ENCODE measurements at regions not wholly inside any gene's neighbourhood (a gene's known extent, or its start where the extent isn't known, plus 50 kb on each side); places are given as distances from the start of the nearest gene placed in this dataset.

DNA sequence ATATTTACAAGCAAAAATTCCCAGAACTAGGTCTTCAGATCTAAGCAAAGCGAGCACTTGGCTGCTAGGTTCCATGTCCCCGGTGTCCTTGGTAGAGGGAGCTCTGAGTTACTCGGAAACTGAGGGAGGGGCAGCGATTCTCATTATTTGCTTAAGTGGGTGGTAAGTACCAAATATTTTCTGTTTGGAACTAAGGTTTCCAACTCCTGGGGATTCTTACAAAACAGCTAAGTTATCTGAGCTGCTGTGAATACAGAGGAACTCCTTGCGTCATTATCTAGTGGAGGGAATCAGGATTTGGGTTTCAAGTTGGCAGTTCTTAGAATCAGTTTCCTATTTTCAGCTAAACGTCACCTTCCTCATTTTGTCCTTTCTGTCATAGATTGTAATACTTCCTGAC, 76.8 kb upstream of the IKZF1 start:
- H3K9me3 ChIP-seq (ENCODE audit: control insufficient read depth in 2 of 3, low read length in 3 of 3): peaks cover 0 to 12% (median 8%) of the 10 kb centered on the region in 3 experiments
- peak overlapping the region in 9 of 10 donors; percentile 58 to 86 (median 80) for H3K4me3 Mint-ChIP-seq
- peaks cover 31 to 44% (median 39%) of the 10 kb centered on the region in 7 donors for H3K4me1 Mint-ChIP-seq
- peak overlapping the region; percentile 45 to 91 (median 84) for H3K27ac Mint-ChIP-seq
- no peaks in the 10 kb centered on the region for H3K27me3 Mint-ChIP-seq
- POLR2A ChIA-PET: interaction anchor here (0.6 to 6.8 kb wide), 24 partner anchors 10 to 141 kb away, joined by 3 to 69 read pairs (median 5); partner anchors contain the start of gene IKZF1
- H3K36me3 Mint-ChIP-seq: peaks cover 0 to 33% (median 7%) of the 10 kb centered on the region in 5 donors
- CTCF ChIA-PET: interaction anchor here (0.7 to 2.1 kb wide), 9 partner anchors 10 to 190 kb away, joined by 3 to 6 read pairs (median 4); no protein-coding TSS in a partner anchor
- H3K9me3 Mint-ChIP-seq: peaks cover 0 to 38% (median 16%) of the 10 kb centered on the region in 11 donors
- peak overlapping the region; percentile 61 for H3K27ac ChIP-seq (ENCODE audit: low read depth, low read length)
- H3K36me3 ChIP-seq (ENCODE audit: control insufficient read depth in 2 of 3, insufficient read depth in 3 of 3, low read length in 3 of 3): no peaks in the 10 kb centered on the region
- peak; percentile 54 for ATAC-seq
- H3K4me1 ChIP-seq (ENCODE audit: control insufficient read depth in 2 of 2, insufficient read depth in 2 of 2, low read length in 2 of 2): peaks cover 15 to 20% of the 10 kb centered on the region in 2 donors
- intact Hi-C loops (cut with micrococcal nuclease): loop anchor here (1.0 to 2.0 kb wide), 6 partner anchors 11 to 75 kb away; no protein-coding TSS in a partner anchor
- H3K4me3 ChIP-seq (ENCODE audit: low read length): peak overlapping the region; percentile 40
- DNase-seq: no peak
- no peaks in the 10 kb centered on the region for H3K27me3 ChIP-seq (ENCODE audit: control insufficient read depth in 2 of 2, insufficient read depth in 2 of 2, low read length in 2 of 2)

DNA sequence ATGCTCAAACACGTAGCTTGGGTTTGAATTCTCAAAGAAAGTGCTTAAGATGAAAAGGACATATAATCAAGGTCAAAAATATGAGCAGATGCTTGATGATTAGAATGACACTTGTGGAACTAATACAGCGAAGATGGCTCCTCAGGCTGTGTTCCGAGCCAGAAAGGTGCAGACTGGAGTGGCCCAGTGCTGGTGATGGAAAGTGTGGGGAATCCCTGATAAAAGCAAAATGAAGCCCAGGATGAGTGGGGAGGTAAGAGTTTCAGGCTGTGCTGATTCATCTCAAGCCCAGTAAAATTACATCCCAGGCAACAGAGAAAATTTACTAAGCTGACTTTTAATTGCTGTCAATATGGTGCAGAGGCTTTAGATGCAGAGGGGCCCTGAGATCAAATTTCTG, 77.8 kb upstream of the IKZF1 start:
- peaks cover 15 to 20% of the 10 kb centered on the region in 2 donors for H3K4me1 ChIP-seq (ENCODE audit: control insufficient read depth in 2 of 2, insufficient read depth in 2 of 2, low read length in 2 of 2)
- POLR2A ChIA-PET: interaction anchor here (0.6 to 6.8 kb wide), 18 partner anchors 9 to 140 kb away, joined by 3 to 69 read pairs (median 5); no protein-coding TSS in a partner anchor
- peaks cover 31 to 44% (median 39%) of the 10 kb centered on the region in 7 donors for H3K4me1 Mint-ChIP-seq
- ATAC-seq (no peak), DNase-seq (peak in 1 of 9 donors; percentile 37)
- intact Hi-C loops (cut with micrococcal nuclease): loop anchor here in 1 of 2 donors (1.0 to 2.0 kb wide), 2 partner anchors 13 to 16 kb away; no protein-coding TSS in a partner anchor
- H3K27me3 ChIP-seq (ENCODE audit: control insufficient read depth in 2 of 2, insufficient read depth in 2 of 2, low read length in 2 of 2): no peaks in the 10 kb centered on the region
- peaks cover 3 to 32% (median 15%) of the 10 kb centered on the region in 5 donors for H3K36me3 Mint-ChIP-seq
- H3K27ac ChIP-seq (ENCODE audit: low read depth, low read length): peak overlapping the region; percentile 49
- CTCF ChIA-PET: interaction anchor here (1.2 to 2.1 kb wide), 5 partner anchors 13 to 86 kb away, joined by 3 to 8 read pairs (median 6); no protein-coding TSS in a partner anchor
- H3K4me3 Mint-ChIP-seq: peak overlapping the region; percentile 62 to 86 (median 76)
- no peaks in the 10 kb centered on the region for H3K27me3 Mint-ChIP-seq
- H3K36me3 ChIP-seq (ENCODE audit: control insufficient read depth in 2 of 3, insufficient read depth in 3 of 3, low read length in 3 of 3): no peaks in the 10 kb centered on the region
- H3K27ac Mint-ChIP-seq: peak overlapping the region; percentile 52 to 91 (median 81)
- peak overlapping the region; percentile 25 for H3K4me3 ChIP-seq (ENCODE audit: low read length)
- H3K9me3 ChIP-seq (ENCODE audit: control insufficient read depth in 2 of 3, low read length in 3 of 3): peaks cover 0 to 12% (median 8%) of the 10 kb centered on the region in 3 experiments
- peaks cover 0 to 46% (median 22%) of the 10 kb centered on the region in 11 donors for H3K9me3 Mint-ChIP-seq

DNA sequence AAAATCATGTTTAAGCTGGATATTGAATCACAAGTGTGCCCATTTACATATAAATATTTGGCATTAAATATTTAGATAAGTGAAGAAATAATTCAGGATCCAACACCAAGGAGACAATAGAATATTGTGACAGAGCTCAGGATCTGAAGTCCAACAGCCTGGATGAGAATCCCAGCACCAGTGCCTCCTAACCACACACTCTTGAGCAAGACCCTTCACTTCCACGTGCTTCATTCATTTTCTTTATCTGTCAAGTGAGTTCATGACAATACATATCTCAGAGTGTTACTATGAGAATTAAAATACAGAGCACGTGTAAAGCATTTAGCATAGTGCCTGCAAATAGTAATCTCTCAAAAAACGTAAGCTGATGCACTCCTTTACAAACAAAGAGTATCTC, 78.4 kb upstream of the IKZF1 start:
- Mint-ChIP-seq H3K27ac (peak overlapping the region; percentile 52 to 91 (median 81)), H3K4me1 (peaks cover 31 to 44% (median 40%) of the 10 kb centered on the region in 7 donors), H3K9me3 (peaks cover 0 to 51% (median 24%) of the 10 kb centered on the region in 11 donors), H3K36me3 (peaks cover 3 to 32% (median 20%) of the 10 kb centered on the region in 5 donors), H3K4me3 (peak overlapping the region; percentile 12 to 86 (median 70)), H3K27me3 (no peaks in the 10 kb centered on the region)
- intact Hi-C loops (cut with micrococcal nuclease): loop anchor here in 1 of 2 donors (2.0 kb wide), 1 partner anchor 17 kb away; no protein-coding TSS in a partner anchor
- CTCF ChIA-PET: interaction anchor here (1.1 to 2.1 kb wide), 4 partner anchors 19 to 87 kb away, joined by 3 to 8 read pairs (median 4); no protein-coding TSS in a partner anchor
- POLR2A ChIA-PET: interaction anchor here (0.6 to 6.8 kb wide), 19 partner anchors 9 to 132 kb away, joined by 3 to 69 read pairs (median 4); no protein-coding TSS in a partner anchor
- no peak for DNase-seq
- ATAC-seq: no peak
- Histone ChIP-seq H3K4me3 (ENCODE audit: low read length) (peak overlapping the region; percentile 25), H3K9me3 (ENCODE audit: control insufficient read depth in 2 of 3, low read length in 3 of 3) (peaks cover 0 to 12% (median 8%) of the 10 kb centered on the region in 3 experiments), H3K4me1 (ENCODE audit: control insufficient read depth in 2 of 2, insufficient read depth in 2 of 2, low read length in 2 of 2) (peaks cover 15 to 20% of the 10 kb centered on the region in 2 donors), H3K27ac (ENCODE audit: low read depth, low read length) (peak overlapping the region; percentile 49), H3K27me3 (ENCODE audit: control insufficient read depth in 2 of 2, insufficient read depth in 2 of 2, low read length in 2 of 2) (no peaks in the 10 kb centered on the region), H3K36me3 (ENCODE audit: control insufficient read depth in 2 of 3, insufficient read depth in 3 of 3, low read length in 3 of 3) (no peaks in the 10 kb centered on the region)

DNA sequence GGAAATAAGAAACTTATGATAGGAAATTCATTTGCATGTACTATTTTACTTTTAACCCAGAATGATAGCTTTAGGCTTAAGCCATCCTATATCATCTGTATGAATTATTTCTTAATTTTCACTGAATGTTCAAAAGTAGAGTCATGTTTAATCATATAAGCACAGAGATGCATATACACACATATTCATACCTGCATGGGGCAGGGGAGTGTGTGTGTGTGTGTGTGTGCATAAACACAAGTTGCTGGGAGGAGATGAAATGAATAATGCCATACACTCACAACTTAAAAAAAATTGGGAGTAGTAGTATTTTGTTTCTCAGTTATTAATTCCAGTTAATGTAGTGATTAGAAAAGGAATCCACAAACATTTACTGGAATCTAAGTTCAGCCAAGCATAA, 83.1 kb upstream of the IKZF1 start:
- peaks cover 0 to 36% (median 19%) of the 10 kb centered on the region in 11 donors for H3K9me3 Mint-ChIP-seq
- no peak for ATAC-seq
- intact Hi-C loops (cut with micrococcal nuclease): no loop called here
- no peaks in the 10 kb centered on the region for H3K27me3 Mint-ChIP-seq
- Histone ChIP-seq H3K4me3 (ENCODE audit: low read length) (no peak overlapping the region), H3K4me1 (ENCODE audit: control insufficient read depth in 2 of 2, insufficient read depth in 2 of 2, low read length in 2 of 2) (peaks cover 7 to 10% of the 10 kb centered on the region in 2 donors), H3K9me3 (ENCODE audit: control insufficient read depth in 2 of 3, low read length in 3 of 3) (no peaks in the 10 kb centered on the region), H3K27ac (ENCODE audit: low read depth, low read length) (no peak overlapping the region), H3K36me3 (ENCODE audit: control insufficient read depth in 2 of 3, insufficient read depth in 3 of 3, low read length in 3 of 3) (no peaks in the 10 kb centered on the region), H3K27me3 (ENCODE audit: control insufficient read depth in 2 of 2, insufficient read depth in 2 of 2, low read length in 2 of 2) (no peaks in the 10 kb centered on the region)
- H3K4me3 Mint-ChIP-seq: no peak overlapping the region
- peaks cover 25 to 52% (median 45%) of the 10 kb centered on the region in 7 donors for H3K4me1 Mint-ChIP-seq
- no peak for DNase-seq
- ChIA-PET POLR2A (interaction anchor here (0.8 to 2.5 kb wide), 10 partner anchors 8 to 156 kb away, joined by 3 to 8 read pairs (median 4); no protein-coding TSS in a partner anchor), CTCF (no interaction called here)
- peaks cover 0 to 30% (median 11%) of the 10 kb centered on the region in 5 donors for H3K36me3 Mint-ChIP-seq
- H3K27ac Mint-ChIP-seq: no peak overlapping the region

DNA sequence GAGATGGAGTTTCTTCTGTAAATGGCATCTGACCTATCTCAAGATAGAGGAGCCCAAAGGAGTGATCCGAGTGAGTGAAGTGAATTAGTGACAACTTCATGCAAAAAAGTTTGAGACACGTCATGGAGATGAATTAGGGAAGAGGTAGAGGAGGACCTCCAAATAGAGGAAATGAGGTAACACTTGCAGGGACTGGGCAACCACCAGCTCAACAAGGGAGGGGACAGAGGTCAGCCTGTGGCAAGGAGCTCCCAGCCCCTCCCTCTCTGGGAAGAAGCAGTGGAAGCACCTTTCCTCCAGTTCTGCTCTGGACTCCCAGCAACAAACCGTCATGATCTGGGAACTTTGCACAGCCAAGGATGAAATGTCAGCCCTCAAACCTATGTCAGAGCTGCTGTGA, 83.5 kb upstream of the IKZF1 start:
- Histone ChIP-seq H3K4me3 (ENCODE audit: low read length) (no peak overlapping the region), H3K27me3 (ENCODE audit: control insufficient read depth in 2 of 2, insufficient read depth in 2 of 2, low read length in 2 of 2) (no peaks in the 10 kb centered on the region), H3K4me1 (ENCODE audit: control insufficient read depth in 2 of 2, insufficient read depth in 2 of 2, low read length in 2 of 2) (peaks cover 3 to 14% of the 10 kb centered on the region in 2 donors), H3K36me3 (ENCODE audit: control insufficient read depth in 2 of 3, insufficient read depth in 3 of 3, low read length in 3 of 3) (no peaks in the 10 kb centered on the region), H3K9me3 (ENCODE audit: control insufficient read depth in 2 of 3, low read length in 3 of 3) (no peaks in the 10 kb centered on the region), H3K27ac (ENCODE audit: low read depth, low read length) (no peak overlapping the region)
- intact Hi-C loops (cut with micrococcal nuclease): no loop called here
- peaks cover 21 to 52% (median 45%) of the 10 kb centered on the region in 7 donors for H3K4me1 Mint-ChIP-seq
- ChIA-PET CTCF (no interaction called here), POLR2A (interaction anchor here (0.9 to 2.5 kb wide), 12 partner anchors 9 to 157 kb away, joined by 3 to 8 read pairs (median 4); no protein-coding TSS in a partner anchor)
- H3K9me3 Mint-ChIP-seq: peaks cover 0 to 36% (median 19%) of the 10 kb centered on the region in 11 donors
- no peak overlapping the region for H3K4me3 Mint-ChIP-seq
- peaks cover 0 to 30% (median 11%) of the 10 kb centered on the region in 5 donors for H3K36me3 Mint-ChIP-seq
- DNase-seq (no peak), ATAC-seq (peak; percentile 86)
- no peaks in the 10 kb centered on the region for H3K27me3 Mint-ChIP-seq
- H3K27ac Mint-ChIP-seq: no peak overlapping the region

DNA sequence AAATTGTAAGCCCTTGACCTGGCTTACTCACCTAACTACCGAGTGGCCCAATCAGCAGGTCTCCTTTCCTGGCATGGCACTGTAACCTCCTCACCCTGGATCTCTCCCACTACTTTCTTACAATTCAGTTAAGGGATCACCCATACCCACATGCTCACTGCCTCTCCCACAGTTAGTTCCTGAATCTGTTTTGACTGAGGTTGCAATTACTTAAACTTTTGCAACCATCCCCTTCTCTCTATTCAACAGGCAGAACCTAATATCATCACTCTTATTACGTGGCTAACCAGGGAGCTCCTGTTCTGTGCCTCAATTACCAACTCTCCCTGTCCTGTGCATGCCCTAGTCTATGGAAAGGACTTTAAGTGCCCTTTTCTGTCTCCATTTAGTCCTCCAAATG, 84.2 kb upstream of the IKZF1 start:
- peaks cover 0 to 36% (median 19%) of the 10 kb centered on the region in 11 donors for H3K9me3 Mint-ChIP-seq
- CTCF ChIA-PET: no interaction called here
- no peaks in the 10 kb centered on the region for H3K9me3 ChIP-seq (ENCODE audit: control insufficient read depth in 2 of 3, low read length in 3 of 3)

More for the DNA sequence above, 84.2 kb upstream of the IKZF1 start:
- no peak for DNase-seq
- no peak overlapping the region for H3K27ac ChIP-seq (ENCODE audit: low read depth, low read length)
- no peak overlapping the region for H3K4me3 ChIP-seq (ENCODE audit: low read length)
- no peaks in the 10 kb centered on the region for H3K27me3 ChIP-seq (ENCODE audit: control insufficient read depth in 2 of 2, insufficient read depth in 2 of 2, low read length in 2 of 2)
- Mint-ChIP-seq H3K27ac (peak overlapping the region in 5 of 9 donors; percentile 4 to 48 (median 14)), H3K4me1 (peaks cover 17 to 53% (median 45%) of the 10 kb centered on the region in 7 donors), H3K36me3 (peaks cover 0 to 31% (median 11%) of the 10 kb centered on the region in 5 donors), H3K27me3 (no peaks in the 10 kb centered on the region), H3K4me3 (no peak overlapping the region)
- POLR2A ChIA-PET: interaction anchor here (0.7 to 1.7 kb wide), 7 partner anchors 9 to 157 kb away, joined by 3 to 8 read pairs (median 4); partner anchors contain the start of gene IKZF1
- H3K36me3 ChIP-seq (ENCODE audit: control insufficient read depth in 2 of 3, insufficient read depth in 3 of 3, low read length in 3 of 3): no peaks in the 10 kb centered on the region
- H3K4me1 ChIP-seq (ENCODE audit: control insufficient read depth in 2 of 2, insufficient read depth in 2 of 2, low read length in 2 of 2): peaks cover 0 to 22% of the 10 kb centered on the region in 2 donors
- intact Hi-C loops (cut with micrococcal nuclease): no loop called here
- peak; percentile 66 for ATAC-seq

All from naive thymus-derived CD4-positive, alpha-beta T cell (primary cell).